Hepatocyte (in vitro differentiated cells): ENCODE measurements at regions not wholly inside any gene's neighbourhood (a gene's known extent, or its start where the extent isn't known, plus 50 kb on each side); places are given as distances from the start of the nearest gene placed in this dataset.

ENCODE experiments used
- DNase-seq: peaks from one replicate; pipeline ENCODE4 v3.0.0-alpha.2; 2016; ENCODE audit warnings: low spot score
- H2AFZ ChIP-seq: fragments of 200-600 bp; sonication (generic); 2 replicates; pipeline ENCODE4 v1.6.0; 2016; ENCODE audit warnings: antibody characterized with exemption, mild to moderate bottlenecking
- H3K27ac ChIP-seq: fragments of 200-600 bp; sonication (generic); 2 replicates; pipeline ENCODE4 v1.5.1; 2016; ENCODE audit warnings: mild to moderate bottlenecking
- H3K27me3 ChIP-seq: fragments of 200-600 bp; sonication (generic); 2 replicates; pipeline ENCODE4 v1.6.1; 2016
- H3K36me3 ChIP-seq: fragments of 200-600 bp; sonication (generic); replicated peaks from 2 replicates; pipeline ENCODE4 v1.5.1; 2016; ENCODE audit warnings: low read depth; ENCODE audit not compliant: insufficient read depth
- H3K4me1 ChIP-seq: fragments of 200-600 bp; sonication (generic); 2 replicates; pipeline ENCODE4 v1.5.1; 2016; ENCODE audit warnings: mild to moderate bottlenecking, moderate library complexity; ENCODE audit not compliant: insufficient read depth
- H3K4me2 ChIP-seq: fragments of 200-600 bp; sonication (generic); 2 replicates; pipeline ENCODE4 v1.6.0; 2016
- H3K4me3 ChIP-seq: fragments of 200-600 bp; sonication (generic); 2 replicates; pipeline ENCODE4 v1.5.1; 2016; ENCODE audit warnings: mild to moderate bottlenecking
- H3K79me2 ChIP-seq: fragments of 200-600 bp; sonication (generic); 2 replicates; pipeline ENCODE4 v1.6.0; 2017; ENCODE audit warnings: mild to moderate bottlenecking
- H3K9me2 ChIP-seq: fragments of 200-600 bp; sonication (generic); replicated peaks from 2 replicates; pipeline ENCODE4 v1.6.0; 2017; ENCODE audit warnings: mild to moderate bottlenecking; ENCODE audit not compliant: insufficient read depth
- H3K9me3 ChIP-seq: fragments of 200-600 bp; sonication (generic); 2 replicates; pipeline ENCODE4 v1.5.1; 2016; ENCODE audit warnings: low read depth, mild to moderate bottlenecking
- H4K20me1 ChIP-seq: fragments of 200-600 bp; sonication (generic); 2 replicates; pipeline ENCODE4 v1.6.0; 2016; ENCODE audit warnings: mild to moderate bottlenecking; ENCODE audit not compliant: insufficient read depth, poor library complexity, severe bottlenecking
- EZH2 ChIP-seq: fragments of 200-600 bp; sonication (generic); IDR thresholded peaks from 2 replicates; pipeline ENCODE4 v1.6.1; 2016; ENCODE audit warnings: antibody characterized with exemption, mild to moderate bottlenecking, borderline replicate concordance
- EZH2phosphoT487 ChIP-seq: fragments of 200-600 bp; sonication (generic); IDR thresholded peaks from one replicate; pipeline ENCODE4 v1.6.1; 2018; ENCODE audit warnings: antibody characterized with exemption, mild to moderate bottlenecking, low read depth, moderate library complexity; ENCODE audit not compliant: unreplicated experiment, severe bottlenecking
- WGBS: methylation state at CpG from one replicate; pipeline ENCODE4 v1.1.6; 2016; ENCODE audit warnings: low lambda C conversion rate; ENCODE audit errors: missing lambda C conversion rate; 5-methylcytosine and 5-hydroxymethylcytosine counted together
- TF ChIP-seq, protein P1 (sequence below): fragments of 200-600 bp; sonication (generic); IDR thresholded peaks from 2 replicates; pipeline ENCODE4 v1.5.1; 2016; ENCODE audit warnings: antibody characterized with exemption, mild to moderate bottlenecking; ENCODE audit not compliant: poor library complexity

DNA sequence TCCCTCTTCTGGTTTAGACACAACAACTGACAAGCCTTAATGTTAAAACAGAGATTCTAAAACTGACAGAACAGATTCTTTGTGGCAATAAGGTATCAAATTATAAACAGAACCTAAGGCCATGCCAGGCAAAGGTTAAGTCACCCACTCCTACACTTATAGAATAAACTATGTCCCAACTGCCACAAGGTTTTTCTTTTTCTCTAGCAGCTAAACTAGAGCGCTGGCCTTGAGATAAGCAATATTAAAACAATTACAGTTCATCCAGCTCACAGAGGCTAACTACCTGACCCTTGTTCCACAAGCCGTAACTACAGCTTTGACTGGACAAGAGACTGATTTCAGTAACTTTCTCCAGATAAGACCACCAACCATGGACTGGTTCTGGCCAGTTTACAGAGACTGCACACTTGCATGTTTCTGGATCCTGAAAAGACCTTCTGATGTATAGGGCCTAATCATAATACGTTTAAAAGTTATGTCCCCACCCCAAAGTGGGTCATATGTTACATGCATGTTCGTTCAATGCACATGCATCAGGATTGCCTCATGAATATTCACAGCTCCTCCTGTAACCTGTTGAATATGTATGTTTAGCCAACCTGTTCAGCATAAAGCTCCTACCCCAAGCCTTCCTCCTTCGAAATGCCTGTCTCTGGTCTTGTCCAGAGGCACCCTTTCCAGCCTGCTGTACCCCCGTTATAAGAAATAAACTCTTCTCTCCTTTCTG, 61.9 kb upstream of the VASH1 start:
- H3K79me2 ChIP-seq, result no peaks in the 10 kb centered on the region
- H3K4me2 ChIP-seq, result no peak overlapping the region
- no peak overlapping the region for H2AFZ ChIP-seq
- H4K20me1 ChIP-seq, result no peaks in the 10 kb centered on the region
- 72% methylated on average over 6 of the region's 6 CpGs for WGBS
- H3K4me1 ChIP-seq, result no peaks in the 10 kb centered on the region
- TF ChIP-seq, protein P1, sequence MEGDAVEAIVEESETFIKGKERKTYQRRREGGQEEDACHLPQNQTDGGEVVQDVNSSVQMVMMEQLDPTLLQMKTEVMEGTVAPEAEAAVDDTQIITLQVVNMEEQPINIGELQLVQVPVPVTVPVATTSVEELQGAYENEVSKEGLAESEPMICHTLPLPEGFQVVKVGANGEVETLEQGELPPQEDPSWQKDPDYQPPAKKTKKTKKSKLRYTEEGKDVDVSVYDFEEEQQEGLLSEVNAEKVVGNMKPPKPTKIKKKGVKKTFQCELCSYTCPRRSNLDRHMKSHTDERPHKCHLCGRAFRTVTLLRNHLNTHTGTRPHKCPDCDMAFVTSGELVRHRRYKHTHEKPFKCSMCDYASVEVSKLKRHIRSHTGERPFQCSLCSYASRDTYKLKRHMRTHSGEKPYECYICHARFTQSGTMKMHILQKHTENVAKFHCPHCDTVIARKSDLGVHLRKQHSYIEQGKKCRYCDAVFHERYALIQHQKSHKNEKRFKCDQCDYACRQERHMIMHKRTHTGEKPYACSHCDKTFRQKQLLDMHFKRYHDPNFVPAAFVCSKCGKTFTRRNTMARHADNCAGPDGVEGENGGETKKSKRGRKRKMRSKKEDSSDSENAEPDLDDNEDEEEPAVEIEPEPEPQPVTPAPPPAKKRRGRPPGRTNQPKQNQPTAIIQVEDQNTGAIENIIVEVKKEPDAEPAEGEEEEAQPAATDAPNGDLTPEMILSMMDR, result no peak
- TF ChIP-seq EZH2 (no peak), EZH2phosphoT487 (no peak)
- no peak overlapping the region for H3K4me3 ChIP-seq
- no peak overlapping the region for H3K27ac ChIP-seq
- H3K36me3 ChIP-seq, result no peaks in the 10 kb centered on the region
- no peaks in the 10 kb centered on the region for H3K9me3 ChIP-seq
- H3K9me2 ChIP-seq, result no peaks in the 10 kb centered on the region
- no peak for DNase-seq
- H3K27me3 ChIP-seq, result no peaks in the 10 kb centered on the region

DNA sequence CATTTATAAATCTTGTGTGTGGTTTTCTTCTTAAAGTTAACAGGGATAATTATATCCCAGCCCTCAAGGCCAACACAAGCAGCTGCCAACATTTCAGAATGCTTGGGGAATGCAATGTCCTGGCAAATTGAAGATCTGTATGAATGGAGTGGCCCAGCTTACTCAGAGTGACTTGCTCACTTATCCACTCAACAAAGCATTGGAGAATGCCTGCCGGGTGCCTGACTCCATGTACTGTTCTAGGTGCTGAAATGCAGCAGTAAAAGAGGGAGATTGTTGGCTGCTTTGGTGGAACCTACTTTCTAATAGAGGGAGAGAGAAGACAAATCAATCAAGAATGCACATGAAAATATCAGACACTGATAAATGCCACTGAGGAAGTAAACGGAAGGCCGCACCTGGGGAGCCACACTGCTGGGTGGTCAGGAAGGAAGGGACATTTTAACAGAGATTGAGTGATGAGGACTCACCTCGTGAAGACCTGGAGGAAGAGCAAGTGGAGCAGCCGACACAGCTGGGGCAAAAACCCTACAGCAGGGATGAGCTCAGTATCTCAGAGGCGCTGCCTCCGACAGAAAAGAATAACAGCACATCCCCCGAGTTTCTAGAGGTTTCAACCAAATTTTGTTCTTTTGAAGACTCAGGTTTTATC, 61.2 kb upstream of the VASH1 start:
- no peak overlapping the region for H3K4me2 ChIP-seq
- H3K9me3 ChIP-seq, result no peaks in the 10 kb centered on the region
- H3K79me2 ChIP-seq, result no peaks in the 10 kb centered on the region
- 90% methylated on average over 8 of the region's 8 CpGs for WGBS
- H3K27me3 ChIP-seq, result no peaks in the 10 kb centered on the region
- no peak overlapping the region for H2AFZ ChIP-seq
- H3K27ac ChIP-seq, result no peak overlapping the region
- no peaks in the 10 kb centered on the region for H3K4me1 ChIP-seq
- no peaks in the 10 kb centered on the region for H3K9me2 ChIP-seq
- no peak for DNase-seq
- H3K36me3 ChIP-seq, result no peaks in the 10 kb centered on the region
- no peak for TF ChIP-seq EZH2phosphoT487
- TF ChIP-seq, protein P1, result no peak
- TF ChIP-seq EZH2, result no peak
- H3K4me3 ChIP-seq, result no peak overlapping the region
- H4K20me1 ChIP-seq, result no peaks in the 10 kb centered on the region

DNA sequence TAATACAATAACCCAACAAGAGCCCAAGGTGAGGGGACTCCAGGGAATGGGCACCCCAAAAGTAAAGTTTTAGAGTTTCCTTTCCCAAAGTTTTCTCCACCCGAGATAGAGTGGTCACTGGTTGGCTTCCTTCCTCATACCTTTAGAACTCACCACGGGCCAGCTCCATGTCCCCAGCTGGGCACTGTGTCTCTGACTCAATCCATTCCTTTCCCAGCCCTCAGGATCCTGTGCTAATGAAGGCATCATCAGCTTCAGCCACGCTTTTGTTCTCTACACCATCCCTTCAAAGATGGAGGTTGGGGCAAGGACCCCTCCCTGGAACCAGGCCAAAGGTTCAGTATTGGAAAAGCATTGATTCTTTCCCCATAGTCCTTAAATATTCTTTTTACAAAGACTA, 59.8 kb upstream of the VASH1 start:
- H2AFZ ChIP-seq, result no peak overlapping the region
- TF ChIP-seq, protein P1, result no peak
- no peak for TF ChIP-seq EZH2phosphoT487
- no peak for TF ChIP-seq EZH2
- H3K27me3 ChIP-seq, result no peaks in the 10 kb centered on the region
- H3K9me2 ChIP-seq, result no peaks in the 10 kb centered on the region
- DNase-seq, result no peak
- 89% methylated on average over 3 of the region's 3 CpGs for WGBS
- H3K27ac ChIP-seq, result no peak overlapping the region
- H3K4me3 ChIP-seq, result no peak overlapping the region
- no peaks in the 10 kb centered on the region for H3K79me2 ChIP-seq
- no peaks in the 10 kb centered on the region for H3K36me3 ChIP-seq
- no peak overlapping the region for H3K4me2 ChIP-seq
- no peaks in the 10 kb centered on the region for H3K9me3 ChIP-seq
- H4K20me1 ChIP-seq, result no peaks in the 10 kb centered on the region
- no peaks in the 10 kb centered on the region for H3K4me1 ChIP-seq
